HUDEP-2 (cell line): ENCODE measurements at regions not wholly inside any gene's neighbourhood (a gene's known extent, or its start where the extent isn't known, plus 50 kb on each side); places are given as distances from the start of the nearest gene placed in this dataset.

Source experiments
- DNase-seq, 76 experiments: peaks; one replicate each; lab custom pipeline; 2025; ENCODE audit not compliant: unreplicated experiment in 76 of 76; lab: John Stamatoyannopoulos, UW

DNA sequence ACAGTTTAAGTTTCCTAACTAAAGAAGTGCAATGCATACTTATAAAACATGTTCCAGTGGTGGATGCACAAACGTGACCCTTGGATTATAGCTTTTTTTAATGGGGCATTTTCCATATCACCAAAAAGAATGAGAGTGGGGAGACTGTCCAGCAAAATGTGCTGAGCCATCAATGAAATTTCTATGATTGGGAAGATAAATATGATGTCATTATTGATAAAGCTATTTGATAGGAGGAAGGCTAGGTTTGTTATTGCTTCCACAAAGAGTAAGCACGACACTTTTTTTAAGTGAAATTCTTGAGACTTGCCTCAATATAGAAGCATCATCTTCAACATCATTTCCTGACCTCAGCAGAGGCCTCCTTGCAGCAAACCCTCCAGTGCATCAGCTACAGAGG is 174.6 kb upstream of the CLEC14A start:
- DNase-seq: no peak

DNA sequence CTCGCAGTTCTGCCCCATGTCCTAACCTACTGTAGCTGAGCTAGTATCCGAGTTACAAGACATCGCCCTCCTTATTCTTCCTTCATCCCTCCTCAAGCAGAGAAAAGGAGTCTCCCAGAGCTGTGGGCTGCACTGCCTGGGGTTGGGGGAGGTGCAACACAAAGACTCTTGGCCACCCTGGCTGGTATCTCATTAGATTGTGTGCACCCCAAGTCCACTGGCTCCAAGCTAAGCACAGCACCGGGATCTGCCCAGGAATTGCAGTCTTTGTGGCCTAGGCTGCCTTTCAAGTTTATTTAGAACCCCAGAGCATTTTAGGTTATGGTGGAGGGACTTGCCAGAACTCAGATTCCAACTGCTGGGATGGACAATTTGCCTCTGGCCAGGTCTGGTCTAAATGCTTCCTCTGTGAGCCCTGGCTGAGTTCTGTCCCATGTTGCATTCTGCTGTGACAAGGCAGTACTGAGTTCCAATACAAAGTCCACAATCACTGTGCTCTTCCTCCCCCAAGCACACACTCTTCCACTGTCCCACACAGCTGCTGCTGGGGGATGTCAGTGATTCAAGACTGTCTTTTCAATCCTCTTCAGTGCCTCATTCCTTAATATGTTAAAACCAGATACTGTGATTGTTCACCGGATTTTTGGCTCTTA is 169.6 kb upstream of the CLEC14A start:
- DNase-seq: no peak

DNA sequence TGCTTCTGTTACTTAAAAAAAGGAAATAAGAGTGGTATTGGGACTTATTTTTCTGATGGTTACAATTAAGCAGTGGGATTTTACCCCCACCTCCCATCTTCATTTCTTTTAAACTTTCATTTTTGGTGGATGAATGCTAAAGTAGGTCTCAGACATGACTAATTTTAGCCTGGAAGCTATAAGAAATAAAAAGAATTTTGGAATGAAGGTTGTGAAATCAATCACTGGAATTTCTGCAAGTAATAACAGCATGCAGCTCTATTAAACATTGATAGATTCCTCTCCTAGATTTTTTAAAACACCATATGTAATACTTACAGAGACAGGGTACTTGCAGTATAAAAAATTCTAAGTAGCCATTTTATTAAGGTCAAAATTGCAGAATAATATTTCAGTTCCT is 164.2 kb upstream of the CLEC14A start:
- DNase-seq: no peak

DNA sequence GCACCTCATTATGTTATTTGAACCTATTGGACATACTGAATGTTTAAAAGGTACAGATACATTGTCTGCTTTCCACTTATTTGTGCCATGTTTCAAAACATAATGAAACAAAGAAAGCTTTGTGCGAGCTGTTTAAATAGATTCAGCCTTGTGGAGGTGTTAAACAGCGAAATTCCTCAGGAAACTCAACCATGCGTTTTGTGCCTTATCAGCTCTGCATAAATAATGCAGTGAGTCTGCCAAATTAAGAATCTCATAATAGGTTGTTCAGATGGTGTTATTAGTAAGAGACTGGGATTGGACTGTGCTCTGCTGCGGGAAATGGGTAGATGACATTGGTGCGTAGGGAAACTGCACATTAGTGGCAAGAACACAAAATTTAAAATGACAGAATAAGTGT is 163.7 kb upstream of the CLEC14A start:
- DNase-seq: no peak

DNA sequence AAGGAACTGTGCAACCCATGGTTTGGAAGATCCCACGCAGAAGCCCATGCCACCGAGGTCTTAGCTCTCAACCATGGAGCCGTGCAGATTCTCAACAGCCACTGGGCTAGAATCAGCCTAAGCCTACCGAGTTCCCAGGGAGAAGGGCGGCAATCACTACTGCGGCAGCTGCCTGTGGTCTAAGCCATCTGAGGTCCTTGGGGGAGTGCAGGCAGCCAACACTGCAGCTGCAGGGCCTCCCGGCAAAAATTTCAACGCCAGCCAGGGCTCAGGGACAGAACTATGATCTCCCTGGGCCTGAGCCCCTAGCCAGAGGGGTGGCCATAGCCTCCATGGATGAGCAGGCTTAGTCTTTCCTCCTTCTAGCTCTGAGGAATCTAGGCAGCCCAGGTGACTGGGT is 156.8 kb upstream of the CLEC14A start:
- DNase-seq: no peak

DNA sequence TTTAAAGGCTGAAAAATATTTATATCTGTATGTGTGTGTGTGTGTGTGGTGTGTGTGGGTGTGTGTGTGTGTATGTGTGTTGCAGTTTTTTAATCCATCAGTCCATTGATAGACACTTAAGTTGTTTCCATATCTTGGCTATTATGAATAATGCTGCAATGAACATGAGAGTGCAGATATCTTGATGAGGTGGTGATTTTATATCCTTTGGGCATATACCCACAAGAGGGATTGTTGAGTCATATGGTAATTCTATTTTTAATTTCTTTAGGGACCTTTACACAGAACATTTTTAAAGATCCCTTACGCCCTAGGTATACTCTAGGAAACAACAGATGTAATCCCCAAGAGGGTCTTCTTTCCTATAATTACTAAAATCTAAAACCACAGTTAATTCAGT is 154.5 kb upstream of the CLEC14A start:
- no peak for DNase-seq

DNA sequence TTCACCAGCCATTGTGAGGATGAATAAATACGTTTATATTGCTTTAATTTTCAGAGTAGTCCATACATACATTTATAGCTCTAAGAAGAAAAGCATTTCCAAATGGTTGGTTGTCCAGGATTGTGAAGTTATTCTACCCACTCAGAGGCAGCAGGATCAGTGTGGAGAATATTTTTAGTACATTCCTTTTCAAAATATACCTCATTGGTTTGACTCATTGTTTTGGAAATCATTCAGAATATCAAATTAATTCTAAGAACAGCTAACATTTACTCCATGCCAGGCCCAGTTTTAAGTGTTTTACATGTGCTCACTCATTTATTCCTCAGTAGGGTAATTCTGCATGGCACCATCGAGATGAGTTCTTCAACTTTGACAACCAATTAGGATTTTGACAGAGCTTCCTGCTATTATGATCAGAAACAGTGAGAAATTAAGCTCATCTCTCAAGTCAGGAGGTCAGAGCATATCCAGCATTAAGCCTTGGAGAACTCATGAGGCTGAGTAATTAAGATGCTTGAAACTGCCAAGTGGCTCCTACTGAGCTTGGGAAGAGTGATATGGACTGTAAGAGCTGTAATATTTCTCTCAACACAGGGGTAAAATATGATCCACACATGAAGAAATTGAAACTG is 153.3 kb upstream of the CLEC14A start:
- DNase-seq: no peak

DNA sequence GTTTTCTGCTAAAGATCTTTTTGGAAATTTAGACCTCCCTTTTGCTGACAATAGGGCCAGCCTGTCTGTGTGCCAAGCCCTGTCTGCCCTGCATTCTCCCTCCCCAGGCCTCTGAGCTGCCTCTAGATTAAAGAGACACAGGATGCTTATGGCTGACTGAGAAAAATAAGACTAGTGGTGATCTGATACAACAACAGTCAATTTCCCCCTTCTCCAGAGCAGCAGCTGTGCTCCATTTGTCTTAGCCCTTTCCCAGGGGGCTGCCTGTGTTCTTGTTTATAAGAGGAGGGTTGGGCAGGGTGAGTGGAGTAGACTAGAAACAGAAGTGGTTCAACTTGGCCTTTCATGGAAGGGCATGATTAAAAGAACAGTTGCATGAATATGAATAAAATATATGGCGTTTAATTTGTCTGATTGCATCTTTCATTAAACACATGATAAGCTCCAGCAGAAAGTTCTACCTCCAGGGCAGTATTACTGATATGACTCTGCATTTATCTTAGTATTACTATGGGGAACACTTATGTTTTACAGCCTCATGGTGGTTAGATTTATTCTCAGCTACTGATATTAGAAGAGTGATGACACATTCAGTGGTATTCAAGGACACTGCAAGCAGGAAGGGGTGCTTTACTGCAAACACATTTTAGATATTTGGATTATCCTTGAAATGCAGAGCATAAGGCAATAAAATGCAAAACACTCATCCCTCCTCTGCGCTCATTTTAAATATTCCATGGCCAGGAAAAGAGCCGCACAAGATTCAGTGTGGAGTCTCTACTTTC is 150.2 kb upstream of the CLEC14A start:
- no peak for DNase-seq

DNA sequence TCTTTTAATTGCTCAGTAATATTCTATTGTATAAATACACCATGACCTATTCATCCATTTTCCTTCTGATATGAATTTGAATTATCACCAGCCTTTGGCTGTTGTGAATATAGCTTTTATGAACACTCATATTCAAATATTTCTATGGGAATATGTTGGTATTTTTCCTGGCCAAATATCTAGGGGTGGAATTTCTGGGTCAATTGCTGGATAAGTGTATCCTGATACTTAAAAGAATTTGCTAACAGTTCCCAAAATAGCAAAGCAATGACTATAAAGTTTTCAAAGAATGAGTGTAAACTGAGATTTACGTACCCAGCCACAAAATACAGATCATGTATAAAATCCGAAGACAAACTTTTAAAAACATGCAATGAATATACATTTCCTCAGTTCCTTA is 148.7 kb upstream of the CLEC14A start:
- no peak for DNase-seq

DNA sequence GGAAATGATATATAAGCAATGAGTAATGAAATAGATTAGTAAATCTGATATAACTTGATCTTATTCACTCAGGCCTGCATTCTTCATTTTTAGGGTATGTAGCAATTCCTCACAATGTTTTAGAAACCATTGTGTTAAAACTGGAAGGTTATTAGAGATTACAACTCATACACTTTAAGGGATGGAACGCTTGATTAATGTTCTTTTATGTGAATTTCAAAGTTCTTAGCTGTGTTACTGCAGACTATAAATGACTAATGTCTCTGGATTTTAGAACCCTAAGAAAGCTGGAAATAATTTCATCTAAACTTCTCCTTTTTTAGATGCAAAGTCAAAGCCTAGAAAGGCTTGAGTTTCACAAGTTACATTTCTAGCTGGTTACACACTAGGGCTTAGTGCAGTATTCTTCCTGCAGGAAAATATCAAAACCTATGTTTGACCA is 148.2 kb upstream of the CLEC14A start:
- DNase-seq: no peak

DNA sequence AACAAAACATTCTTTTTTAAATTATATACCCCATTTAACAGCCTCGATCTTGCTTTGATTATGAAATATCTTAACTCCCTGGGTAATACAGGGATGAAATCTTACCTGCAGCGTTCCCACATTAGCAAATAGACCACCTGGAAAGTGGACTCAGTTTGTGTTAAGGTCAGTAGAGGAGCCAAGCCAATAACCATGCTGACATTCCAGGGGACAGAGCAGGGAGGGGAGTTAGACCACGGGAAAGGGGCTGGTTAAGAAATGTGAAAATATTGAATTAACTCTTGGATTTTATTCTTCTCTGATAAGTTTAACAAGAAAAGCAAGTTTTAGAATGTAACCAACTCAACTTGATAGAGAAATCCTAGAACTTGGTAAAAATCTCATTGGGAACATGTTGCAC is 144.9 kb upstream of the CLEC14A start:
- DNase-seq: no peak

DNA sequence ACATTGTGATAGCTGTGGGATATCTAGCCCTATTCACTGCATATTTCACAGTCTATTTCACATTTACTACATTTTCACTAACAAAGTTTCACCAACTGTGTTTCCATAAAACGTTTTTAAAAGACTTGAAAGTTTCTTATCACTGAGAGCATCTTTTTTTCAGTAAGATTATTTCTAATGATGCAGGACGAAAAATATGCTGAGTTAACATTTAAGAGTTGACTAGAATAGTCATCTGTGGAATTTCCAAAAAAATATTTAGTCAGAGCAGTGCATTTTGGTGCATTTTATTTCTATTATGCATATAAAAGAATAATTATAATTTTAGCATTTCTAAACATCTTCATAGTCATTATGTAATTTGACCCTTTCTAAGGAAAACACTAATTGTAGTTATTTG is 143.8 kb upstream of the CLEC14A start:
- no peak for DNase-seq

DNA sequence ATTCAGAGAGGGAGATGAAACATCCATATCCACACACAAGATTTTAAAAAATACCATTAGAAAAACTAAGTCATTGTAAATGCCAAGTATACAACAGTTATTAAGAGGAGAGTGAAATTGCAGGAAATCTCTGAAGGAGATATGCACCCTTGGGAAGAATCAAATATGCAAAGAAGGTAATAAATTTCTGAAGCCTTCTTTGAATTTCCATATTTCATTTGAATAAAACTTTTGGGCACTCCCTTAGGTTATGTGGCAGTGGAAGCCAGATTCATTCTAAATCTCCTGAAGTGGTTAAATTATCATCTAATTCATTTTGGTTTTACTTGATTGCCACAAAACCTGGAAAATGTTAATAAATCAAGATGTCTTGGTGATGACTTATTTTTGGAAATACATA is 138.9 kb upstream of the CLEC14A start:
- DNase-seq: no peak

DNA sequence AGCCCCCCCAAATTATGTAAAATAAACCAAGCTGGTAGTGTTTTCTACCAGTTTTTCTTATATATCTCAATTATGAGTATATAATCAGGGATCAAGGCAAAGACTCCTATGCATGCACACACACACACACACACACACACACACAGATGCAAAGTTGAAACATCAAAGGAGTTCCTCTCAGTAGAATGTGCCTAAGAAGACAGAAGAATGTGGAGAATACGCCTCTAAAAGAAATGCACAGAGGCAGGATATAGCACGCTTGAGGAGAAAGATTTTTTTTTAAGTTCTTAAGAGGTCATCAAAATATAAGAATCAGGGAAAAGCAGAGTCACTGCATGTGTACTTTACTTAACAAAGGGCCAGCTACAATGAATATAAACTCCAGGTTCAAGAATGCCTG is 138.2 kb upstream of the CLEC14A start:
- no peak for DNase-seq

DNA sequence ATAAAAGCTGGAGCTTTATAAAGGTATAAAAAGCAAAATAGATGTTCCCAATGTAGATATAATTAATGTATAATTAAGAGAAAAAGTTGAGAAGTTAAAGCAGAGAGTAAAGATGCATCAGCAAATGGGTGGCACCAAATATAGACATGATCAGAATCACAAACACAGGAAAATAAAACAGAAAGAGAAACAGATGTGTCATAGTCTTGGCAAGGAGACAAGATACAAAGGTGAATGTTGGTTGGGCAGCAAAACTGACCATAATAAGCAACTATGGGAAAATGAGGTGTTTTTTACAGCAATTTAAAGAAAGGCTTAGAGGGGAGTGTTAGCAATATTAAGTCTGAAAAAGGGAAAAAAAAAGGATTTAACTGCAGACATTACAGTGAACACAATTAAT is 135.4 kb upstream of the CLEC14A start:
- no peak for DNase-seq

DNA sequence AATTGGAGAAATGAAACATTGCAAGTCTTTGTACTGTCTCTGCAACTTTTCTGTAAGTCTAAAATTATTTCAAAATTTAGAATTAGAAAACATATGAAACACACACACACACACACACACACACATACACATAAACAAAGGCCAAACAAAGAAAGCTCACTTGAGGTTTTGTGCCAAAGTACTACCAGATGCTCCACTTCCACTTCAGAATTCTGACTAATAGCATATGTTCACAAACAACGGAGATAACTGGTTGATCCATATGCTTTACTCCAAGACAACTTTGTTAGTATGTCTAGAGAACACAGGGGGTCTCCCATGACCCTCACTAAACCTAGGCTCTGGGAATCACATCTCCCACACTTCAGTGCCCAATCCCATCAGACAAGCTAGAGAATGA is 133.8 kb upstream of the CLEC14A start:
- DNase-seq: no peak

DNA sequence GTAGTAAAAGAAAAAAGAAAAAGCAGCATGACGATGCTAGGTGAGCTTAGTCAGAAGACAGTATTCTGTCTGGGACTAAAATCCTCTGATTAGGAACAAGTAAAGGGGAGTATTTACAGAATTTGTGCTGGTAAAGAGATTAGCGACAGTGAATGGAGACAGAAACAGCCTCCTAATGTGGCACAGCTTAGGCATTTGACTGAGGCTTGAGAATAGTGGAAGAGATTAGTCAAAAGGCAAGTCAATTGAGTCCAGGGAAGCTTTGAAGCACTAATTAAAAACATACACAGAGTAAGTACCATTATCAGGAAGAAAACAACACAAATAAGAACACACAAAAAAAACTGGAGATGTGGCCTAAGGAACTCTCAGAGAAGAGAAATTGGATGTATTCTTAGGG is 131.9 kb upstream of the CLEC14A start:
- DNase-seq: no peak

DNA sequence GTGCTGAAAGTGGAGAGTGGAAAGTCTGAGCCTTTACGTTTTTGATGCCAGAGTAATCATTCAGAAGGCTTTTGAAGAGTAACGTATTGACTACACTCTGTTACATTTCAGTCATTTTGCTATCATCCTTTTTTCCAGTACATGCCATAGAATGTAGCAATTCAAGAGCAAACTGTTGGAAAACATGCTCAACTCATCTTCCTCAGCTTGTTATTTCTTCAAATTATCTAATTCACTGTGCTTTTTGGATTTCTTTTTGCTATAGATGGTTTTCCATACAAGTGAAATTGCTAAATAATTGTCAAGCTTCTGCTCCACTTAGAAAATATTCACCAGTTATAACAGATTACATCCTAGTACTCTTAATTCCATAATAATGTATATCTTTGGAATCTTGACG is 129.9 kb upstream of the CLEC14A start:
- no peak for DNase-seq

DNA sequence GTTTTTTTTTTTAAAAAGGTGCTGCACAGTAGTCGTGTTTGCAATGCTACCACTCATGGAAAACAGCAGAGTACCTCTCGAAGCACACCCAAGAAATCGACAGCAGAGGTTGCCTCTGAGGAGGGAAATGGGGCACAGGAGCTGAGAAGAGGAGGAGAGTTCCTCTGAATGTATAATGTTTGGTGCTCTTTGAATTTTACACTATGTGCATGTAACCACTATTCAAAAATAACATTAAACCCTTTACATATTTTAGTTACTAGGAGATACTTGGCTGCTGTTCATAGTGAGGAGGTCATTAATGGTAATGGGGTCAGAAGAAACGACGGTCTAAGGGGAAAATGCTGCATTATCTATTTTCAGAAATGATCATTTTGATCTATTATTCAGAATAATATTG is 129.4 kb upstream of the CLEC14A start:
- no peak for DNase-seq

DNA sequence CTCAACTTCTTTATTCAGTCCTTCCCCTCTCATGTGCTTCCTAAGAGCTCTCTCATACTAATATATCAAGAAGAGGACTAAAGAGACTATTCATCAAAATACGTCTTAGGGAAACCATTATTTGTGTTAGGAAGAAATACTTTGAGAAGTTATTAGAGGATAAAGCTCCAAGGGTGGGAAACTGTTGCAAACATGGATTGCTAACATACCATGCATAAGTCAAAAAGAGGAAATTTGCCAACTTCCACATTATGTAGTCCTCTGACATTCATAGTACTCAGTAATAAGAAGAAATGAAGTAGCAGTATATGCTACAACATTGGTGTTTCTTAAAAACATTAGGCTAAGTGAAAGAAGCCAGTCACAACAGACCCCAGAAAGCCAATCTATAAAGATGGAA is 128.8 kb upstream of the CLEC14A start:
- DNase-seq: no peak

DNA sequence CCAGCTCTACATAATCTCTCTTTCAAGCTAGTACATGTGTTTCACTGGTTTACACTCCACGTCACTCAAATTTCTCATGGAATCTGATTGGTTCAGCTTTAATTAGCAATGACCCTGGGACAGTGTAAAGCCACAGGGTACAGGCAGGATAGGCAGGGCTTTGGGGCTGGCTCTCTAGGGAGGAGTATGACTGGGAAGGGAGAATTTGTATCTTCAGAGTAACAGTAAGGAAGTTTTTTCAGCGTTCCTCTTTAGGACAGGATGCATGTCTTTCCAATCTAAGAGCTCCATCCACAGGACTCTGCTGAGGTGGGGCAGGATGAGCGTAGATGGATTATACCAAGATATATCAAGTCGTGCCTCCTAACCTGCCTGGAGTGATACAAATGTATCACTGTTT is 112.0 kb upstream of the CLEC14A start:
- DNase-seq: no peak

DNA sequence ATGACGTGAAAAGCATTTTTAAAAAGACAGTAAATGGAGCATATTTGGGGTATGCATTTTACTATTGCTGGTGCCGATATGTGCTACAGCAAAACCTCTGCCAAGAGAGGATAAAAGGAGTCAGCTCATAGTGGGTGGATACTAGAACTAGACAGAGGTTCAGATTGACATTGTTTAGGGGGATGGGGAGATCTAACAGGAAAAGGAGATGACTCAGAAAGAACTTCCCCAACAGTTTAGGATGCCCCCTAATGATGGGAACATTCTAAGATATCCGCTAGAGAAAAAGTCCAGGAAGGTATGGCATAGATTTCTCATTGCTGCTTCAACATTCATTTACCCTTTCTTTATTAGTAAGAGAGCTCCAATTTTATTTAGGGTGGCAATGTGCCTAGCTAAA is 110.5 kb upstream of the CLEC14A start:
- DNase-seq: no peak
